HuH-7.5 (cell line): ENCODE measurements at regions not wholly inside any gene's neighbourhood (a gene's known extent, or its start where the extent isn't known, plus 50 kb on each side); places are given as distances from the start of the nearest gene placed in this dataset.

ENCODE experiments used
- DNase-seq: peaks from one replicate; pipeline ENCODE4 v3.0.0; 2011; ENCODE audit warnings: low spot score

GRCh38 chr16:50878536-50878935 lies 136.7 kb downstream of the CYLD start:
- DNase-seq: no peak

- DNase-seq: no peak
These were observed 134.4 kb downstream of the CYLD start for GRCh38 chr16:50876263-50876662.

- DNase-seq: no peak
These were observed 126.7 kb downstream of the CYLD start for GRCh38 chr16:50868577-50868976.

- no peak for DNase-seq
These were observed 124.9 kb downstream of the CYLD start for GRCh38 chr16:50866806-50867205.

GRCh38 chr16:50864386-50864785 lies 122.5 kb downstream of the CYLD start:
- no peak for DNase-seq

- no peak for DNase-seq
These were observed 121.8 kb downstream of the CYLD start for GRCh38 chr16:50863644-50864144.

GRCh38 chr16:50862818-50863643 lies 121.1 kb downstream of the CYLD start:
- DNase-seq: no peak

- no peak for DNase-seq
These were observed 120.1 kb downstream of the CYLD start for GRCh38 chr16:50861970-50862411.

GRCh38 chr16:50861451-50861850 lies 119.6 kb downstream of the CYLD start:
- no peak for DNase-seq

GRCh38 chr16:50859628-50860360 lies 117.9 kb downstream of the CYLD start:
- no peak for DNase-seq

GRCh38 chr16:50858877-50859627 lies 117.2 kb downstream of the CYLD start:
- no peak for DNase-seq

GRCh38 chr16:50858376-50858775 lies 116.5 kb downstream of the CYLD start:
- DNase-seq: no peak

GRCh38 chr16:50857881-50858280 lies 116.0 kb downstream of the CYLD start:
- DNase-seq: no peak

GRCh38 chr16:50856991-50857390 lies 115.1 kb downstream of the CYLD start:
- DNase-seq: no peak

GRCh38 chr16:50853329-50853728 lies 111.4 kb downstream of the CYLD start:
- no peak for DNase-seq
